G401 (cell line): ENCODE measurements at regions not wholly inside any gene's neighbourhood (a gene's known extent, or its start where the extent isn't known, plus 50 kb on each side); places are given as distances from the start of the nearest gene placed in this dataset.
"Not testable (repeated sequence)": the region's sequence is repeated elsewhere in the genome, so short reads cannot be mapped to it uniquely, and the experiment has no call there.

Experiments
- DNase-seq: peaks from one replicate; pipeline ENCODE4 v3.0.0-alpha.2; 2015; ENCODE audit warnings: low spot score
- in situ Hi-C: cut with HindIII; loops from 2 replicates; pipeline ENCODE4 v1.10.0; 2016; ENCODE audit warnings: low sequenced_read_pairs, mixed read lengths

DNA sequence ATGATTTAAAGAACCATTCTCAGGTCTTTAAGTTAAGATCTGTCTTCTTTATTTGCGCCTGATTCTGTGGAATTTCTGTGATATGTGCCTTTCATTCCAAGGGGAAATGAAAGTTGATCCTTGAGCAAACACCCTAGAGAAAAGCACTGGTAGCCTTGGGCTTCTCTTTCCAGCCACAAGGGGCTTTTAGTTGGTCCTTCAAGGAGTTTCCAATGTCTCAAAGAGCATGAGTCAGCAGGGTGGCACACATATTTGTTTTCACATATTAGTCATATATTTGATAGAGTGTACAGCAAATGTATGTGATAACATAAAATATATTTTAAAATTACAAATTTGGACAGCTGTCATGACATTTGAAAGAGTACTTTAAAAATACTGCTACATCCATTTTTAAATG lies 339.5 kb downstream of the TXNL1 start:
- DNase-seq, result no peak

DNA sequence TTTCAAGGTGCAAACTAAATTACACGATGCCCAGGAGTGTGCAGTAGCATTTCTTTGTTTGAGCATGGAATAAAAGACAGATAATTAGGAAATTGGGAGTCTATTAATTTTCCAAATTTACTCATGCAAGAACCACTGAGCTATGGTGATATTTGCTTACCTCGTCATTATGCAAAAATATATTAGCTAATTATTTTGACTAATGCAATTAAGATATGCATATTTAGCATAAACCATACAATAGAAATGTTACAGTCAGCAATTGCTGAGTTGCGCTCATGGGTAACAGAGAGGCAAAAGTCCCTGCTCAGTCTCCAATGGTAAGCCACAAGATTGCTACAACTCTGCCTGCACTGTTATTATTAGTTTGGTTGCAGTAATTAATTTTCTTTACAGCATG lies 342.0 kb downstream of the TXNL1 start:
- in situ Hi-C loops, result no loop called here
- DNase-seq, result no peak

More for the DNA sequence above, 339.5 kb downstream of the TXNL1 start:
- in situ Hi-C loops, result no loop called here

DNA sequence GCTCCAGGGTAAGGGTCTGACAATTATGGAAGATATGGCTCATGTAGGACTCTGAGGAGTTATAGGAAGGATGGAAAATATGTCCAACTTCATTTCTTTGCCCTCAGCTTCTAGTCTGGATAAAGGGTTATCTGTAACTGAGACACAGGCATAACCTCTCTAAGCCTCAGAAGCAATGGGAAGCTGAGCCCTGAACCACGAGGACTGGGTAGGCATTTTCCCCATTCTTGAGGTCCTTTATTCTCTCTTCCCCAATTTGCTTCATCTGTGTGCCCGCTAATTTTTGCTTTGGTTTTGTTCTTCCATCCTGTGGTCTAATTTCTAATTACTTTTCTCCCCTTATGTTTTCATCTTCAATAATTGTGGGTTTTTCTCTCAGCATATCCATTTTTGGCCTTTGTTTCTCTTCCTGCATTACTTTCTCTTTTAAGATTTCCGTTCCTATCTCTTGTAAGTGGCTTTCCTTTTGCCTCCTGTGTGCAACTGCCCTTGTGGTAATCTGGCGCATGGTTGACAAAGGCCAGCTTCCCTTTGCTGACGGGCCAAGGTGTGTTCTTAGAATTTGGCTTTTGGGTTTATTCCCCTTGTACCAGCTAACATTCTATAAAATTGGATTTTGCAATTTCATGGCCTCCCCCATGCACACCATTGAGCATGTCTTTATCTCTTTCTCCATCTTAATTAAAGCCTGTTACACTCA lies 343.8 kb downstream of the TXNL1 start:
- in situ Hi-C loops, result no loop called here
- DNase-seq, result no peak

DNA sequence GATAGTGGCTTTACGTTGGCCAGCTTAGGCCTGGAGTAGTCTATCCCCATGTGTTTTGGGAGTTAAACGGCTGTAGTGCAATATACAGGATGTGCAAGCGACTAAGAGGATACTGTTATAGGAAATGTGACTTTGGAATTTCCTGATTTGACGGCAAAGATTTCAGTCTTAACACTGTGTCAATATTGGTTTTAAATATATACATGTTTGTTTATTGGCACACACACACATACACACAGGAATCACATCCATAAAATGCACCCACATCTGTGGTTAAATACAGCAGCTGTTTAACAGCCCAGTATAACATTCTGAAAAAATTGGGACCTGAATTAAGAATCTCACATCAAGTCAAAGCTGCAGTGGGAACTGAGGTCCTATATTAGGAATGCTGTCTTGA lies 347.1 kb downstream of the TXNL1 start:
- in situ Hi-C loops, result no loop called here
- DNase-seq, result no peak

DNA sequence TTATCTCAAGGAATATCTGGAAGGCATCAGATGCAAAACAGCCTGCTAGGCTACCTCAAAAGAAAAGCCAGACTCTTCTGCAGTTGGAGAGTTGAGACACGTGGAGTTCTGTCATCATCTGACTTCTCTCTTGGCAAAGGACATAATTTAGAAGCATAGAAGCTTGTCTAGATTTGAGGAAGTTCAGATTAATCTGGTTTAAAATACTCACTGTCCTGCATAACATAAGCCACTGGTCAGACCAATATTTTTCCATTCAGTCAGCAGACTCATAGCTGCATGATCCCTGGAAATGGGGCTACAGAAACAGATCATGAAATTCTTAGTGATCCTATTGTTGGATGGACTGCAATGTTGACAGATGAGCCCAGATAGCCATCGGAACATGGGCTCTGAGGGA lies 349.0 kb downstream of the TXNL1 start:
- DNase-seq, result no peak
- in situ Hi-C loops, result no loop called here

DNA sequence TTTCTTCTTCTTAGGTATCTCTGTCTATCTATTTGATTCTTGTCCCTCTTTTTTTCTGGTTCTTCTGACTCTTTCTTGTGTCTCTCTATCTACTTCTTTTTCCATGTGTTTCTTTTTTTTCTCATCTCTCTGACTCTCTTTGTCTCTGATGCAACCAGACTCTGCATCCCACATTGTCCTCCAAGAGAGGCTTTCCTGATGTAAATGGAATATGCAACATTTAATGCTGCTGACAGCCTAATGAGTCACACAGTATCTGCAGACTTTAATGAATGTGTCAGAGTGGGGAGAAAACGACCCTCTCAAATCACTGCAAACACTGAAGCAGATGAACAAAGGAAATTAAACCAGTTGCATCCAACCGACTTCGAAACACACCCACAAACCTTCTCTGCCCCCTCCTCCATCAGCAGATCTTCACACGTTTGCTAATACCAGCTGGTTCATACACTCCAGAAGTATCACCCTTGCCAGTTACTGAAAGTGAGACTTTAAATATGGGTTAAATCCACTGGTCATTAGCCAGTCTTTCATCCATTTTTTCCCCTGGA lies 351.5 kb downstream of the TXNL1 start:
- no peak for DNase-seq
- in situ Hi-C loops, result no loop called here

DNA sequence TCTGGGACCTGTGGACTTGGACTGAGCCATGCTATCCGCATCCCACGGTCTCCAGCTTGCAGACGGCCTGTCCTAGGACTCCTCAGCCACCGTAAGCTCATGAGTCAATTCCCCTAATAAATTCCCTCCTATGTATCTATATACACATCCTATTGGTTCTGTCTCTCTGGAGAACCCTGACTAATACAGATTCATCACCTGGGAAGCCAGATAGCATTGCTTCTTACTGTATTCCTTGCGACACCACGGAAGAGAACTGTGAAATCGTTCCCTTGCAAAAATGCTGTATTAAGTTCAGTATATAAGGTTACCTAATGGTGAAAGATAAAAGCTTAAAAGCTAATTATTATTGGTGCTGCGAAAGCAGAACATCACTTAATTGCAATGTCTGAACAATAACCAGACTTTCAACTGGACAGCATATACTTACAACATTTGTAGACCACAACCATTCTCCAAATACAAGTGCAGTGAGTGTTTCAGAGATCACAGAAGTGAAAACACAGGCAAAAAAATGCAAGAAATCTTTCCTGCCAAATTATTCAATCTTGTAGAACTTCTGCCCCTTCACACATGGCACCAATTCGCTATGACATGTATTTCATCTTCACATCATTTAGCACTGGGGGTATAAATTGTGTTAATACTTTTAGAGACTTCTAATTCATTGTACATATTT lies 352.9 kb downstream of the TXNL1 start:
- no peak for DNase-seq
- in situ Hi-C loops, result no loop called here

DNA sequence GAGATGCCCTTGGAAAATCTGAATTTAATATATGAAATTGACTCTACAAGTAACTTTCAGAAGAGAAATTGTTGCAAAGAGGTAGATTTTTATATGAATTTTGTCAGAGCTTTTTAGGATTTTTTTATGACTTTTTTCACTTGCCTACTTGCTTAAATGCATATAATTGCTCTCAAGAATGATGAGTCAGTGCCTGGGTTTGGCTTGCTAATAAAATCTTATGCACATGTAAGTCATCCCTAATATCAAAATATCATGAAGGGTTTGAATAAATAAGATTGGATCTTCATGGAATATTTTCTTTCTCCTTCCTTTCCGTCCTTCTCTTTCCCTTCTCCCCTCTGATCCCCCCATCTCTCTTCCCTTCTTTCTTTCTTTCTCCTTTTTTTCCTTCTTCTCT lies 354.1 kb downstream of the TXNL1 start:
- no peak for DNase-seq
- in situ Hi-C loops, result no loop called here

DNA sequence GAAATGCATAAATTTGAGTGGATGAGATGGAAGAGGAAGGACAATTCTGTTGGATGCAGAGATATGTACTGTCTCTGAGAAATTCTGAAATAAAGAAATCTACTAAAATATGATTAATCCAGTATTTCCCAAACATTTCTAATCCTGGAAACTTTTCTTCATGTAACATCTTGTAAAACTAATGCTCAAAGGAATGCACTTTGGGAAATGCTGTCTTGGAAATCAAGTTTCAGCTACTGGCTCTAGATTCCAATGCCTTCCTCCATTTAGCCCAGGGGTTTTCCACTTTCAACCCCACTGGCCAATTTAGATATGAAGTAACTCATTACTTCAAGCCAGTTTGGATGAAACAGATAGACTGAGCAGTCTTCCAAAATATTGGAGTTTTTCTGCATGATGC lies 355.1 kb downstream of the TXNL1 start:
- in situ Hi-C loops, result no loop called here
- no peak for DNase-seq

DNA sequence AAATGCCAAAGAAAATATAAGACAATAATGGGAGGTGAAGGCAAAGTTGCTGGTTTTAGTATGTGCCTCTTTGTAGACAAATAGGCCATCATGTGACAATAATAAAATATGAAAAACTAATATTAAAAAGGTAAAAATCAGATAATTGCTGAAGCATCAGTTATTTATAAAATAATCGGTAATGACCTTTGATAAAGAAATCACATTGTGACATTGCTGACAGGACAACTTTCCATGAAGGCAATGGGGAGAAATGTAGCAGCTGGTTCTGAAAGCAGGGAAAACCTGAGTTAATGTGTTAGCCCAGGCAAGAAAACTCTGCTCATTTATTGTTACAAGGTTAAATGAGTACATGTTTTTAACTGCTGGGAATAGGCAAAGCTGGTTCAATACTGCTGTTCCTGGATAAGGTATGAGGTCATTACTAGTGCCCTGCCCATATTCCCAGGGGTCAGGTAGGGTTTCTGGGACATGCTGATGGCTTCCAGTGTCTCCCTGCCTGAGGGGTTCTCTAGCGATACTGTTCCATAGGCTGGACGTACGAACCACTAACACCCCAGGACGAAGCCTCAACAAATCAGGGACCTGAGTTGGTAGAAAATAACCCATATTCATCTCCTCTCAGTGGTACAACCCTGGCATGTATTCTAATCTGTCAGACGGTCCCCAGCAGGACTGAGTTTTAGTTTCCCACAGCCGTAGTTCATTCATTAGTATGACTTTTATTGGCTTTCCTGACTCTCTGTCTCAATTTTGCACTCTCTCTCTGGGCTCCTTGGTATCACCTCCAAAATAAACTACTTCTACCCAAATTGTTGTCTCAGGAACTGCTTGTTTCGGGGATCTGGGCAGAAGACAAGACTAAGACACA lies 355.9 kb downstream of the TXNL1 start:
- no peak for DNase-seq
- in situ Hi-C loops, result no loop called here

DNA sequence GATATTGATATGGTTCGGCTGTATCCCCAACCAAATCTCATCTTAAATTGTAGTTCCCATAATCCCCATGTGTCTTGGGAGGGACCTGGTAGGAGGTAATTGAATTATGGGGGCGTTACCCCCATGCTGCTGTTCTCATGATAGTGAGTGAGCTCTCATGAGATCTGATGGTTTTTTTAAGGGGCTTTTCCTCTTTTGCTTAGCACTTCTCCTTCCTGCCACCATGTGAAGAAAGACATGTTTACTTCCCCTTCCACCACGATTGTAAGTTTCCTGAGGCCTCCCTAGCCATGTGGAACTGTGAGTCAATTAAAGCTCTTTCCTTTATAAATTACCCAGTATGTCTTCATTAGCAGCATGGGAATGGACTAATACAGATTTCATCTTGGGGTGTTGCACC lies 358.6 kb downstream of the TXNL1 start:
- in situ Hi-C loops, DNase-seq: not testable (repeated sequence)

DNA sequence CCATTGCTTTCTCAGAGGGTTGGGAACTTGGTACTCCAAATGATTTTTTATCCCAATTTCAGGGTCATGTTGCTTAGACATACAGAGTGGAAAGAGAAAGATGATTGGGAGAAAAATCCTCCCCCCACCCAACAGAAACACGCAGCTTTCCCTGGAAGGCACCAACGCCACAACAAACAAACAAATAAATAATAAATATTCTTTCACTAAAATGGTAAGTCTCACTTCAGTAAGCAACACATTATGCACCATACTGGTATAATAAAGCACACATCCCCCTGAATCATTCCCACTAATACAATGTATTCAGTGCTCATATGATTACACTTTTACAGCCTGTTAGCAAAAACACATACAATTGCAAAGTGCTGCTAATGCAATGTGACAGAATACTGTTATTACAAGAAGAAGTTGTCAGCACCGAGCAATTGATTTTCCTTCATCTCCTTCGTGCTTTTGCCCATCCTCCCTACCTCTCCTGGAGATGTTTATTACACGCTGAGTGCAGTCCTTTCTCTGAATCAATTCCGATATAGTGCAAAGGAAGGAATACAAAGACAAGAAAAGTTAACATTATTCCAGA lies 359.9 kb downstream of the TXNL1 start:
- no peak for DNase-seq
- in situ Hi-C loops, result no loop called here

DNA sequence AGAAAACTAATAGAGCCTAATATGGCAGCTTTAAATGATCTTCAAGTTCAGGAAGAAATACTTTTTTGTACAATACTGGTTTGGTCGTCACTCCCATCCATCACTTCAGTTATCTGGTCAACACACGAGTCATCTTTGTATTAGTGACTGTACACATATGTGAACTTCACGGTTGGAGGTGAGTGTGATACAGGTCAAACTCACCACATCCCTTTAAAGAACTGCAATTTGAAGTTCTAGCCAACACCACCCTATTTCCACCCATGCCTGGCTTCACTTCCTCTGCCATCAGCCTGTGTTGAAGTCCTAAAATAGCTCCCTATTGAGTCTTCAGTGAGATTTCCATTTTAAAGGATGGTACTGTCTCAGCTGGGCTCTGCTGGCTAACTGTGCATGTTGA lies 361.9 kb downstream of the TXNL1 start:
- in situ Hi-C loops, result no loop called here
- DNase-seq, result no peak

DNA sequence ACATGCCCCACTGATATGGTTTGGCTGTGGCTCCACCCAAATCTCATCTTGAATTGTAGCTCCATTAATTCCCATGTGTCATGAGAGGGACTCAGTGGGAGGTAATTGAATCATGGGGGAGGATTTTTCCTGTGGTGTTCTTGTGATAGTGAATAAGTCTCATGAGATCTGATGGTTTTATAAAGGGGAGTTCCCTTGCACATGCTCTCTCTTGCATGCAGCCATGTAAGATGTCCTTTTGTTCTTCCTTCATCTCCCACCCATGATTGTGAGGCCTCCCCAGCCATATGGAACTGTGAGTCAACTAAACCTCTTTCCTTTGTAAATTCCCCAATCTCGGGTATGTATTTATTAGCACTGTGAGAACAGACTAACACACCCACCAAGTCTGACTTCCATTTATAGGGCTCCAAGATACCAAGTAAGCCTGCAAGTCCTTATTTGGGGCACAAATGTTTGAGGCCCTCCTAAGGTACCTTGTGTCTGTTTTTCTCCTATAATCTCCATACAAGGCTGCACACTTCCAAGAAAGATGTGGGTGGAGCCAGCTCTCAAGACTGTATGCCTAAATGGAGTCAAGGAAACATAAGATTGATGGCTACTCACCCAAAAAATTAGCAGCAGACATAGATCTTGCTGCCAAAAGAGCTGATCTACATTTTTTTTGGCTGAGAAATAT lies 364.7 kb downstream of the TXNL1 start:
- no peak for DNase-seq
- in situ Hi-C loops, result no loop called here

DNA sequence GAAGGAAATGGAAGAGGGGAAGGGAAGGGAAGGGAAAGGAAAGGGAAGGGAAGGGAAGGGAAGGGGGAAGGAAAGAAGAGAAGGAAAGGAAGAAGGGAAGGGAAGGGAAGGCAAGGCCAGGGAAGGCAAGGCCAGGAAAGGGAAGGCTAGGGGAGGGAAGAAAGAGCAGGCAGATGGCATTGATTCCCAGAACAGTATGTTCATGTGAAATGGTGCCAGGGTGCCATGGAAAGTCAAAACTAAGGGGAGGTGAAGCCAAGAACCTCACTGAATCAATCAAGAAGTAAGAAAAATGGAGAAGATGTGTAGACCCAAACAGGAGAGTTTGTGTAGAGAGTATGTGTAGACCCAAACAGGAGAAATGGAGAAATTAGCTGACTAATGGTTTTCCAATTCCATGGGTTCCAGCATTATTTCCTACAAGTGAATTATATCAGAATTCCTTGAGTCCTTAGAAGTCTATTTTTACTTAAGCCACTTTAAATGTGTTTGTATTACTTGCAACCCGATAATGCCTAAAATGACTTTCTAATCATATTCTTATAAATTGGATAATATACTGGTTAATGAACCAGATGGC lies 367.6 kb downstream of the TXNL1 start:
- in situ Hi-C loops, result no loop called here

DNA sequence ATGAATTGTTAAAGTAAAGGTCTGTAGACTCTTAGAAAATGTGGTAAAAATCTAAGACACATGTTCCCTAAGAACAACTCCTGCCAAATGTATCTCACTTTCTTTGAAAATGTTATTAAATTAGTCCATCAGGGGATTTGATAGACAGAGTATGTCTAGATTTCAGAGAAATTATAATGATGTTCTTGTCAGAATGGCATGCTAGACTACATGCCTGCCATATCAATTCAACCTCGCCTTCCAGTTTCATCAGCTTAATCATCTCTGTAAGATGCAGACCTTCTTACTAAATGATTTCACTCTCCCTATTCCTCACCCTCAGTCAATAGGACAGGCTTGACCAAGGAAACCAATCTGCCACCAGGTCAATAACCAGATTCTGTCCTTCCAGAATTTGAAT lies 368.4 kb downstream of the TXNL1 start:
- in situ Hi-C loops, result no loop called here
- DNase-seq, result no peak

More for the DNA sequence above, 367.6 kb downstream of the TXNL1 start:
- peak; percentile 38 for DNase-seq

DNA sequence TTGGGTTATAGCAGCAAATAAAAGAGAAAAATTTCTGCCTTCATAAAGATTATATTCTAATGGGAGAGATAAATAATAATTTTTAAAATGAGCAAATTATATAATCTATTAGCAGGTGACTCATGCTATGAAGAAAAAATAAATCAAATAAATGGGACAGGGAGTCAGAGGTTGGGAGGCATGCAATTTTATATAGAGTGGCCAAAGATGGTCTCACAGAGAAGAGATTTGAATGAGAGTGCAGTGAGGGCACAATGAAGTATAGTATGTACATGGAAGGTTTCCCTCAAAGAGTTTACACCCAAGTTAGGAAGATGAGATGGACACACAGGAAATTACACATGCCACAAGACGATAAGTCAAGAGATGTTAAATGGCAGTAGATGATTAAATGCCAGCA lies 369.4 kb downstream of the TXNL1 start:
- in situ Hi-C loops, result no loop called here
- DNase-seq, result no peak

DNA sequence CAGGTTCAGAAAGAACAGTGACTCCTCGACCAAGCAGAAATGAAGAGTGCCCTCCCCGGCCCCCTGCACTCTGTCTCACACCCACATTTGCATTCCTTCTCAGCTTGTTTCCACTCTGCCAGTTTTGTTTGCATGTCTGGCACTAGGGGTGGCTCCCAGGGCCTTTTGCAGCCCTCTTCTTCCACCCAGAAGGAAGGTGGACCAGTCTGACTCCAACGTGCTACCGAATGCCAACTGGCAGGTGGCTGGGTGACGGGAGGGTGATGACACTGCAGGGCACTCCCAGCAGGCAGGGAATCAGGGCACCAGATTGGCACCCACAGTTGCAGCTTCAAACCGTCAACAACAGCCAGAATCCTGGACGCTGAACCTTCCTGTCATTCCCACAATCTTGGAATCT lies 371.1 kb downstream of the TXNL1 start:
- in situ Hi-C loops, result no loop called here
- DNase-seq, result peak; percentile 60

DNA sequence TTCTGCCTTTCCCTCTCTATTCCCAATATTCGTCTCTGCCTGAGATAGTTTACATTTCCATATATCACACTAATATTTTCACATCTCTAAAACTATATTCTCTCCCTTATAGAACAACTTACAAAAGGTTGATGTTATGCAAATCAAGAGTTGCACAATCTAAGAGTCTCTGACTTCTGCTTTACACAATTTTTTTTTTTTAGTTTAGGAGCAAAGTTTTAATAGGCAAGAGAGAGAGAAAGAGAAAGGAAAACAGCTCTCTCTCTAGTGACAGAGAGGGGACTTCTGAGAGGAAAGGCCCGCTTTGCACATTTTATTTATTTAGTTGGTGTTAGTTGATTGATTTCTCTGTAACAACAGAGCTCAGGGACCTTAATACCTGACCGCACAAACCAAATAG lies 380.2 kb downstream of the TXNL1 start:
- DNase-seq, result no peak
- in situ Hi-C loops, result no loop called here
